GM23248 (cell line): ENCODE measurements at regions not wholly inside any gene's neighbourhood (a gene's known extent, or its start where the extent isn't known, plus 50 kb on each side); places are given as distances from the start of the nearest gene placed in this dataset.

Experiments used
- EZH2 ChIP-seq: fragments of 200-600 bp; sonication (generic); IDR thresholded peaks from 2 replicates; pipeline ENCODE4 v1.6.1; 2018; ENCODE audit warnings: antibody characterized with exemption, mild to moderate bottlenecking; ENCODE audit not compliant: insufficient read depth, poor library complexity, severe bottlenecking
- EZH2phosphoT487 ChIP-seq: fragments of 200-600 bp; sonication (generic); IDR thresholded peaks from 2 replicates; pipeline ENCODE4 v1.6.1; 2018; ENCODE audit warnings: antibody characterized with exemption, moderate library complexity, mild to moderate bottlenecking, low read depth; ENCODE audit not compliant: insufficient read depth

DNA sequence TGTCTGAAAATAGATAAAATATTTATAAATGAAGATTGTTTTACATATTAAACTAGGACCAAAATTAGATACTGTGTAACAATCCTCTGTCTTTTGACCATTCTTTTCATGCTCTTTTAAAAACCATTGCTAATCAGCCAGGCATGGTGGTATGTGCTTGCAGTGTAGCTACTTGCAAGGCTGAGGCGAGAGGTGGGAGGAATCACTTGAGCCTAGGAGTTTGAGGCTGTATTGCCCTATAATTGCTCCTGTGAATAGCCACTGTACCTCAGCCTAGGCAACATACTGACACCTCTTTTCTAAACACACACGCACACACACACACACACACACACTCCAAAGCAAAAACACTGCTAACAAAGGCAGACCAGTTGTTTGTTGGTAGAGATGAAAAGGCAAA, 259.2 kb downstream of the JRKL start:
- no peak for TF ChIP-seq EZH2
- TF ChIP-seq EZH2phosphoT487, result no peak
